GM18526 (cell line): ENCODE measurements at regions not wholly inside any gene's neighbourhood (a gene's known extent, or its start where the extent isn't known, plus 50 kb on each side); places are given as distances from the start of the nearest gene placed in this dataset.

Experiments used
- POLR2A ChIP-seq: IDR thresholded peaks from 3 replicates; pipeline ENCODE4 v1.6.1; 2011; ENCODE audit not compliant: insufficient read length; ENCODE audit errors: extremely low read depth

DNA sequence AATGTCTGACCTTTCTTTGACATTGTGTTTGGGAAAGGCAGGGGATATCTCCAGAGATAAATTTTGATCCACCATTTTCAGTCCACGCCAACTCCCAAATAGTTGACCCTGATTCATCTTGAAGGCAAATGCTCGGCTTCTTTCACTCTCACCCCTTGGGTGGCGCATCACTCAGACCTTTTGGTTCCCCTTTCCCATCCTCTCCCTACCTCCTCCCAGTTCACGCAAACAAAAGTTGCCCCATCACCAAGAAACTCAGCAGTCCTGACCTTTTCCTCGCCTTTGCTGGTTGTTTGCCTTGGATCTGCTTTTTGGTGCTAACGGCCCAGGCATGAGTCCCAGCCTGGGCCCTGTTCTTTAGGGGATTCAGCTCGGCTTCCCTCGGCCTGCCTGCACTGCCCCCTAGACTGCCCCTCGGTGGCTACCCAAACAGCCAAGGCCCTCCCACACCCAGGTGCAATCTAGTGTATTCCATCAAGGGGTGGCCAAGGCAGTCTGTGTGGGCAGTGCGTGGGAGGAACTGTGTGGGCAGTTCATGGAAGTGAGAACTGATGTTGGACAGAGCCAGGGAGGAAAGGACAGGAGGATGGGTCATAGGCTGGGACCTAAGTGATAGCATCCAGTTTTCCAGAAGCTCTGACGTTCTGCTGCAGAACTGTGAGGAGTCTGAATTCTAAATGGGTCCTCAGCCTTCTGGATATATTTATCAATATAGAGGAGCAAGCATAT is 255.7 kb downstream of the DLEU7 start:
- TF ChIP-seq POLR2A, result no peak

DNA sequence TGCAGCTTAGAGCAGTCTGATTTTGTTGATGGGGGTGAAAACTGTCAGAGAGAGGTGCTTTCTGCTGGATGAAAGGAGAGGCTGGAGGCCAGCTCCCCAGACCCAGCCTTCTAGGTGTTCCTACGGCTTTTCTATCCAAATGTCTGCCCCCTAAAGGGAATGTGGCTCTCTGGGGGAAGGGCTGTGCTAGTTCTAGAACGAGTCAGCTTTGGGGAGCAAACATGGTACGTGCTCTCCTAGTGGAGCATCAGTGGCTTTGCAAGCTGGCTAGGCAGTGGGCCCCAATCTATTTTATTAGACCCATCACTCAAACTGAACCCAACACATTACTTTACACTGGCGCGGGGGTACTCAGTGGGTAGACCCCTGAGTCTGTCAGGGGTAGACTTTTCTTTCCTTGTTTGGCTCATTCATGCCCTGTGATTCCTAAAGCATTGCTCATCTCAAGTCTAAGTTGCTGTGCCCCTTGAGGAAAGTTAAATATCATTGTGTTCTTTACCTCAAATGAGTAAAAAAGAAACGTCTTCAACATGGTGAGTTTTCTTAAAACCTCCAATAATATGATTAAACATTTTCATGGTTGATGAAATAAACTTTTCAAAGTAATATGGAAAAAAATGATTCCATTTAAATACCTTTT is 254.9 kb downstream of the DLEU7 start:
- TF ChIP-seq POLR2A, result no peak

DNA sequence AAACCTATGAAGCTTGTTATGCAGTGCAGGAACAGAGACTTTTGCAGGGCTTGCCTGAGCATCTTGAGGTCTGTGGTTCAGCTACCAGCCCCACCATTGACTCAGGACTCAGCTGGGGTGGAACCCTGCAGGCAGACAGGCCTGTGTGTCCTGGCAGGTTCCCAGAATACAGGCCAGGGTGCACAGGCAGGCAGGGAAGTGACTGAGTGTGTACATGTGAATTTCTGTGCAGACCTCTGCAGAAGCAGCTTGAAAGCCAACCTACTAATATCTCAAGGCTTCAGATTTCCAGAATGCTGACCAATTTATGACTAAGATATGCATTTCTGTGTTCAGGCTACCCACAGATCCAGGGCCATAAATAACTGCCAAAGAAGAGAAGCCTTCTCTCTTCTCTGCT is 254.4 kb downstream of the DLEU7 start:
- TF ChIP-seq POLR2A, result no peak

DNA sequence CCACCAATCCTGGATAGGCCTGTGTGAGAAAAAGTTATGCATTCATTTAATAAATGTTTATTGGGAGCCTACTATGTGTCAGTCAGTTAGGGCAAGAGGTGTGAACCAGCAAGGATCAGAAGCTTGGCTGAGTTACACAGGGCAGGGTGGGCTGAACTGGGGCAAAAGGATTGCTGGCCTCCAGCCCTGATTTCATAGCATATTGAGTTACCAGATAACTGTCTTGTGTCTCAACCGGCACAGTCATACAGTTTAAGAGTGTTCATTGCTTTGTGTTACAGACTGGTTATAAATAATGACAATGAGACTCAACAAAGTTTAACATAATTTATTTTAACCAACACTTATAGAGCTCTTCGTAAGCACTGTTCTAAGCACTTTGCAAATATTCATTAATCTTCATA is 253.8 kb downstream of the DLEU7 start:
- TF ChIP-seq POLR2A, result no peak

DNA sequence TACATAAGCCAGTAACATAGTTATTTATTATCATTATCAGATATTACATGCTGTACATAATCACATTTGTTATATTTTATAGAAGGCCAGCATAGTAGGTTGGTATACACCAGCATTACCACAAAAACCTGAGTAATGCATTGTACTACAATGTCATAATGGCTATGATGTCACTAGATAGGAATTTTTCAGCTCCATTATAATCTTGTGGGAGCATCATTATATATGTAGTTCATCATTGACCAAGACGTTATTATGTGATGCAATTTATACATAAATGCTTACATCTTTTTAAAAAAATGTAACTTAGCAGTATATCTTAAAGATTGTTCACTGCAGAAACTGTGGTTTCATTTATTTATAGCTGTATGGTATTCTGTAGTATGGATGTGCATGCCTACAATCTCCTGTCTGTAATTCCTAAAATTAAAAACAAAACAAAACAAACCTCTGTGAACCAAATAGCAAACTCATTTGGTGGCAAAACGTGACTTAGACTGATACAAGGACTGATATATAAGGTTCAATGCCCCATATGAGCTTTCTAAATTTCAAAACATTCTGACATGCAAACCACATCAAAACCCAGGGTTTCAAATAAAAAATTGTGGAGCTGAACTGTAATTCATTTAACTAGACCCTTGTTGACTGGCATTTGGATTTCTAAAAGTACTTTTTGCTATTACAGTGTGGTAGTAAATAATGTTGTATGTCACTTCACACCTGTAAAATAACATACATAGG is 250.9 kb downstream of the DLEU7 start:
- no peak for TF ChIP-seq POLR2A

DNA sequence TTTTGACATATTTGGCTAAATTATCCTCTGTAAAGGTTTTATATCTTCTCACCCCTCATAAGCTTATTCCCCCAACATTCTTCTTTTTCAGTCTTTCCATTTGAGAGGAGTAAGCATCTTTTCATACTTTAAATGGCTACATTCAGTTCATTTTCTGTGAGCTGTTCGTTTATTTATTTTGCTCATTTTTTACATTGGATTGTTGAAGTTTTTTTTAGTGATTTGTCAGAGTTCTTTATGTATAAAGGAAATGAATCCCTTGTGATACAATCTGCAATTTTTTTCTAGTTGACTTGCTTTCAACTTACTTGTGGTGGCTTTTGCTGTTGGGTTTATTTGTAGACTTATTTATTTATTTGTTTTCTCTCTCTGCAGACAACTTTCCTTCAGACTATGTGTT is 250.3 kb downstream of the DLEU7 start:
- no peak for TF ChIP-seq POLR2A

DNA sequence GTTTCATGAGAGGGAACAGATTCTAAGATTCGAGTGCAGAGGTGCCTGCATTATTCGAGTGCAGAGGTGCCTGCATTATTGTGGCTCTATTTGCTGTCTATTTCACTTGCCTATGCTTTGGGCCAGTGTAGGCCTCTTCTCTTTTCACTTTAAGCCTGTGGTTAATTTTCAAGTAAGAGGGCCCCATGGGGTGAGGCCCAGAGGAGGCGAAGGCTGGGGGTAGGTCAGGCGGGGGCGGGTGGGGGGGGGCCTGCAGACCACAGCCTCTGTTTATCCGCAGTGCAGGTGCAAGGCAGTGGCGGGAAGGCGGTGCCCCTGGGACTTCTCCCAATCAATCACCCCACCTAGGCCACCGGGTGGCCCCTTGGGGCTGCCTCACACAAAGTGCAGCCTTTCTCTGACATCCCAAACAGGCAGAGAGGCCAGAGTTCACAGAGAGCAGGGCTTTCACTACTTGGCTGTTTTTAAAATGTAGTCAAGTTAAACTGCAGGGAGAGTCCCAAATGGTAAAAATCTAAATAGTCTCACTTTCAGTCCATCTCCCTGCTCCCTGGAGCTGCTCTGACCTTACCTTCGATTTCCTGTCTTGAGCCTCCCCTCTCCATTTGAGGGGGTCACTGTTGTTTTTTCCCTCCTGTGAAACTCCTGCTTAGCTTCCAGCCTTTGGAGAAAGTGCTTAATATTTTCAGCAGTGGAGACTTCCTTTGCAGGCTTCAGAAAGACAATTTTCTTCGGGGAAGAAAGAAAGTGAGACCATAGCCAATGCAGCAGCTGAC is 249.0 kb downstream of the DLEU7 start:
- no peak for TF ChIP-seq POLR2A

DNA sequence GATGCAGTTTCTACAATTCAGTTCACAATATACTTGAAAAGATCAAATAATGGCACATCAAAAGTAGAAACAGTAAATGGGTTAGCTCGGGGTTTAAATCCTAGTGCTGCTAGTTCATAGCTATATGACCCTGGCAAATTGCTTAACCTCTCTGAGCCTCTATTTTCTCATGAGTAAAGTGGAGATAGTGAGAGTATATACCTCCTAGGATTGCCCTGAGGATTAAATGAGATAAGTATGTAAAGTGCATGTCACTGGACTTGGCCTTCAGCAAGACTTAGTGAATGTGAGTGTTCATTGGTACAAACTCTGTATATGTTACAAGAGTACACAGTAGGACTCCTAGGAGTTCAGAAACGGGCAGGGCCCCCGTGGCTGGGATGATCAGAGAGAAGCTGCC is 248.3 kb downstream of the DLEU7 start:
- TF ChIP-seq POLR2A, result no peak

DNA sequence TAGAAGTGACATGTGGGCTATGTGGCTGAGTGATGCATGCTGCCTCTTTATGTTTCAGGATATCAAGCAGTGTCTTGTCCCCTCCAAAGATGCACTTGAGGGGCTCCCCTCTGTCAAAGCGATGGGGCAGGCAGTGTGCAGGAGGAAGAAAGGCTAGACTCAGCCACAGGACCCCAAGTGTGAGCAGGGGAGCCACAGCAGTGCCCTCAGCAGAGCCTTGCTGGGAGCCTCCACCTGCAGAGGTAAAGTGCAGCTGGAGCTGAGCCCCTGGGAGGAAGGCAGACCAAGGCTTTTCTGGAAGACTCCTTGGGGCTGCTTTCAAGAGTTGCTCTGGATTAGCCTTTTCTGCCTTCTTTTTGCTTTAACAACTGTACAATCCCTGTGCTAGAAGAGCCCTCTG is 247.3 kb downstream of the DLEU7 start:
- TF ChIP-seq POLR2A, result no peak

DNA sequence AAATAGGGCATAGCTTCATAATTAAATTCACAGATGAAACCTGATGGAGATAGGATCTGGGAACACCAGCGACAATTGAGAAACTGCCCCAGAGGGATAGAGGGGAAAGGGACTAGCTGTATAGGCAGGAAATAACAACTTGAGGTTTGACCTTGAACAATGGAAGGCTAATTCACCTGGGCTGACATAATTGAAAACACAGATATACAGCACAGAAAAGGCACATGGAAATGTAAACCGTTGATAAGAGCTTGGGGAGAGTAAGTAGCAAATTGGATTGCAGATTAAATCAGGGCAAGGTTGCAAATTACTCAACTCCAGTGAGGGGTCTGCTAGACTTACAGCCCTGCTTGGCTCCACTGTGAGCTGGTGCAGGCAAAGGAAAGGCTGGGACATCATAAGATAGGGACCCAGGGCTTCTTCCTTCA is 246.7 kb downstream of the DLEU7 start:
- TF ChIP-seq POLR2A, result no peak

DNA sequence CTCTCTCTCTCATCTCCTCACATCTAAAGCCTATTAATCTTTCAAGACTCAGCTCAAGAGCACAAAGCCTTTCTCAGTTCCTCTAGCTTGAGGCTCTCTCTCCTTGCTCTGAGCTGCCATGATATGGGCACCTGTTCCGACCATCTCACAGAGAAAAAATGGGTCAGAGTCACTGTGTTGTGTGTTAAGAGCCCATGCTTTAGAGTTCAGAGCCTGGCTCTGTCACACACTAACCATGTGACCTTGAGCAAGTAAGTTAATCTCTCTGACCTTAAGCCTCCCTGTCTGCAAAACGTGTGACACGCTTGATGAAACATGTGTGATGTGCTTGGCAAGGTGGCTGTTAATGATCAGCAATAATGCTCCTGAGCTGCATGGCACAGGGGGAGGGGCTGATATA is 245.2 kb downstream of the DLEU7 start:
- TF ChIP-seq POLR2A, result no peak

DNA sequence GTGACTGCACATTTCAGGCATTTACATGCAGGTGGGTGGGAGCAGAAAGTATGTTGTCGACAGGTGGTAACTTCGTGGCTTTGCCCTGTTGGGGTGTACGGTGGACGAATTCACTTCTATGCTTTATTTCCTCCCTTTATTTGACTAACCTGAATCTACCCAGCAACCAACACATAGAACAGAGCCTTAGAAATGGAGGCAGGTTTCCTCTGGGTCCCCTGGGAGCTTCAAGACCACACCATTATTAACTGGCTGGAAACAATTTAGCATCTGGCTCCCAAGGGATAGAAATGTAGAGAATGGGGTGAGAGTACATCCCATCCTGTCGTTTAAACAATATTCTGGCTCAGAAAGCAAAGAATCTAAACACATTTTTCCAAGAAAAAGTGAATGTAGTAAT is 244.4 kb downstream of the DLEU7 start:
- no peak for TF ChIP-seq POLR2A

DNA sequence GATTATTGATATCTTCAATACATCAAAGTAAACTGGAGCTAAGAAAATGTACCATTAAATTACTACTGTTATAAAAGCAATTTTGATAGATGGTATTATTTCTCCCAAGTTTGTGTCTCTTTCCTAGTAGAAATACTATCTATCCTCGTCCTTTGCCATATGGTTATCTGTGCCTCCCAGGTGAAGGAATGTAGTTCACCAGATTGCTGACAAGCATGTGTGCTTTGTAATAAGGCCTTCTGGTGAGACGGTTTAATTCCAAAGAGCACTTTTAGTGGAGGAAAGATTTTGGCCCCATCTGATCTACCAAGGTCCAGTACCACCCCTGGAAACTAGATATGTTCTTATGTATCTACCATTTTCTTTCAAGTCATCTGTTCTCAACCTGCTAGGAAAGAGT is 243.6 kb downstream of the DLEU7 start:
- TF ChIP-seq POLR2A, result no peak

DNA sequence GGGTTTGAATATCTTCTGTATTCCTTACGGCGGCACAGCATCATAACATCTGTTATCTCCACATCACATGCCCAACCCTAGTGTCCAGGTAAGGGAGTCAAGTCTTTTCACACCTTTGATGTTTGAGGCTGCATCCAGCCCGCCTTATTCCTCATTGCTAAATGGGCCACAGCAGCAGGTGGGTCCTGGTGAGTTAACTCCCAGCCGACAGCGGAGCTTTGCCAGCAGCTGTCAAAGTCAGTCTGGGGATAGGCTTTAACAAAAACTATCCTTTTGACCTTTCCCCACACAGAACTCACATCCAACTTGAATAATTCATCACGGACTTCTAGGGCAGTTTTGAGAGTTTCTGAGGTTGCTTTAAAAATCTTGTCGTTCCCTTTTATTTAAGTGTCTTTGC is 235.1 kb downstream of the DLEU7 start:
- TF ChIP-seq POLR2A, result no peak

DNA sequence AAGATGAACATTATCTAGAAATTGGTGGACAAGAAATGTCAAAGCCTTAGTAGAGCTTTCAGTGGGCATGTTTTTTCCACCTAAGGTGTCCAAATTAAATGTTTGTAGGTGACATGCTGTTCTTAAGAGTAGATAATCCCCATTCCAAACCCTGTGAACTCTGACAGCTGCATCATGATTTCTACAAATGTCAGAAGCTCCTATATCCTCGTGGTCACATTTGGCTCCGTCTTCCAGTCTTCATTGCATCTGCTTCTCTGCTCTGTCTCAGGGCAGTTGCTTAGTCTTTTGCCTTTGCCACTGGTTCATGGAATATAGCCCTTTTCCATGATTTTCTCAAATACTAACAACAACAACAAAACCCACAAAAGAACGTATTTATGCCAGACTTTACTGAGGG is 234.5 kb downstream of the DLEU7 start:
- TF ChIP-seq POLR2A, result no peak
